ENCODE measurements at regions not wholly inside any gene's neighbourhood (a gene's known extent, or its start where the extent isn't known, plus 50 kb on each side); places are given as distances from the start of the nearest gene placed in this dataset.

- DNase-seq (ENCODE audit: low read depth) = no peak
These were observed 192.5 kb downstream of the FOXD2 start for GRCh38 chr1:47630346-47630745.

- DNase-seq (ENCODE audit: low read depth) = no peak
These were observed 193.7 kb downstream of the FOXD2 start for GRCh38 chr1:47631411-47631995.

- no peak for DNase-seq (ENCODE audit: low read depth)
These were observed 197.3 kb downstream of the FOXD2 start for GRCh38 chr1:47635111-47635510.

GRCh38 chr1:47635597-47635996 lies 197.8 kb downstream of the FOXD2 start:
- no peak for DNase-seq (ENCODE audit: low read depth)

- DNase-seq (ENCODE audit: low read depth) = no peak
These were observed 199.4 kb downstream of the FOXD2 start for GRCh38 chr1:47637111-47637685.

GRCh38 chr1:47638240-47638639 lies 200.4 kb downstream of the FOXD2 start:
- DNase-seq (ENCODE audit: low read depth) = no peak

- no peak for DNase-seq (ENCODE audit: low read depth)
These were observed 200.9 kb downstream of the FOXD2 start for GRCh38 chr1:47638713-47639112.

- DNase-seq (ENCODE audit: low read depth) = no peak
These were observed 205.7 kb downstream of the FOXD2 start for GRCh38 chr1:47643306-47644211.

- DNase-seq (ENCODE audit: low read depth) = no peak
These were observed 206.3 kb downstream of the FOXD2 start for GRCh38 chr1:47644212-47644573.

GRCh38 chr1:47645151-47645550 lies 207.3 kb downstream of the FOXD2 start:
- no peak for DNase-seq (ENCODE audit: low read depth)

GRCh38 chr1:47646676-47647075 lies 208.8 kb downstream of the FOXD2 start:
- DNase-seq (ENCODE audit: low read depth) = no peak

- DNase-seq (ENCODE audit: low read depth) = no peak
These were observed 209.5 kb downstream of the FOXD2 start for GRCh38 chr1:47647327-47647845.

GRCh38 chr1:47650205-47650604 lies 212.4 kb downstream of the FOXD2 start:
- no peak for DNase-seq (ENCODE audit: low read depth)

GRCh38 chr1:47650611-47651010 lies 212.8 kb downstream of the FOXD2 start:
- DNase-seq (ENCODE audit: low read depth) = no peak

- no peak for DNase-seq (ENCODE audit: low read depth)
These were observed 213.7 kb downstream of the FOXD2 start for GRCh38 chr1:47651311-47652089.

GRCh38 chr1:47655521-47656300 lies 217.9 kb downstream of the FOXD2 start:
- DNase-seq (ENCODE audit: low read depth) = no peak

GRCh38 chr1:47656719-47657685 lies 219.2 kb downstream of the FOXD2 start:
- DNase-seq (ENCODE audit: low read depth) = no peak

GRCh38 chr1:47658161-47658920 lies 220.5 kb downstream of the FOXD2 start:
- DNase-seq (ENCODE audit: low read depth) = no peak

- DNase-seq (ENCODE audit: low read depth) = no peak
These were observed 221.3 kb downstream of the FOXD2 start for GRCh38 chr1:47659146-47659545.

Data from T follicular helper cell (primary cell).